ENCODE measurements at regions not wholly inside any gene's neighbourhood (a gene's known extent, or its start where the extent isn't known, plus 50 kb on each side); places are given as distances from the start of the nearest gene placed in this dataset.
"Not testable (repeated sequence)": the region's sequence is repeated elsewhere in the genome, so short reads cannot be mapped to it uniquely, and the experiment has no call there.

GRCh38 chr7:138188290-138188858 is 112.1 kb downstream of the AKR1D1 start:
- H3K4me1 ChIP-seq (ENCODE audit: control insufficient read depth, insufficient read depth, low read depth, low read length): peaks cover 3% of the 10 kb centered on the region
- H3K18ac ChIP-seq (ENCODE audit: low read depth in 1 of 2, low read length in 2 of 2): no peak overlapping the region
- no peak overlapping the region for H3K23ac ChIP-seq (ENCODE audit: low read length in 2 of 2)
- H3K14ac ChIP-seq (ENCODE audit: low read length in 2 of 2): no peak overlapping the region
- no peak overlapping the region for H3K4ac ChIP-seq (ENCODE audit: low read depth in 1 of 2, low read length in 2 of 2)
- no peaks in the 10 kb centered on the region for H3K79me1 ChIP-seq (replicated peaks; ENCODE audit: low read length, poor library complexity, severe bottlenecking)
- no peak overlapping the region for H4K91ac ChIP-seq (ENCODE audit: low read length)
- no peak for DNase-seq
- H3K27ac ChIP-seq (ENCODE audit: low read length, poor library complexity, severe bottlenecking): no peak overlapping the region
- H3K27me3 ChIP-seq (ENCODE audit: control insufficient read depth in 1 of 2, insufficient read depth in 1 of 2, low read length in 2 of 2): no peaks in the 10 kb centered on the region
- peak overlapping the region; percentile 93 for H2AK5ac ChIP-seq (ENCODE audit: low read length, severe bottlenecking)
- 83% methylated on average over 8 of the region's 8 CpGs for WGBS
- H2AFZ ChIP-seq (ENCODE audit: low read depth, low read length): no peak overlapping the region
- no peak overlapping the region for H2BK12ac ChIP-seq (ENCODE audit: low read length in 2 of 2)
- no peak overlapping the region for H3K9ac ChIP-seq (ENCODE audit: low read length)
- no peak overlapping the region for H4K8ac ChIP-seq (ENCODE audit: low read length)
- H3K4me2 ChIP-seq (ENCODE audit: low read length, poor library complexity, severe bottlenecking): no peak overlapping the region
- no peak overlapping the region for H2BK15ac ChIP-seq (ENCODE audit: low read depth, poor library complexity, severe bottlenecking)
- H3K36me3 ChIP-seq (ENCODE audit: control insufficient read depth in 1 of 2, insufficient read depth in 2 of 2, low read depth in 1 of 2, low read length in 2 of 2): no peaks in the 10 kb centered on the region
- peaks cover 22% of the 10 kb centered on the region for H3K9me3 ChIP-seq (ENCODE audit: control insufficient read depth, low read length)
- H3K4me3 ChIP-seq (ENCODE audit: insufficient read depth in 1 of 2, low read depth in 1 of 2, low read length in 2 of 2): no peak overlapping the region
- no peak overlapping the region for H2BK5ac ChIP-seq (ENCODE audit: low read depth, low read length, poor library complexity, severe bottlenecking)
- no peak overlapping the region for H2BK120ac ChIP-seq (ENCODE audit: low read depth, low read length)

DNA sequence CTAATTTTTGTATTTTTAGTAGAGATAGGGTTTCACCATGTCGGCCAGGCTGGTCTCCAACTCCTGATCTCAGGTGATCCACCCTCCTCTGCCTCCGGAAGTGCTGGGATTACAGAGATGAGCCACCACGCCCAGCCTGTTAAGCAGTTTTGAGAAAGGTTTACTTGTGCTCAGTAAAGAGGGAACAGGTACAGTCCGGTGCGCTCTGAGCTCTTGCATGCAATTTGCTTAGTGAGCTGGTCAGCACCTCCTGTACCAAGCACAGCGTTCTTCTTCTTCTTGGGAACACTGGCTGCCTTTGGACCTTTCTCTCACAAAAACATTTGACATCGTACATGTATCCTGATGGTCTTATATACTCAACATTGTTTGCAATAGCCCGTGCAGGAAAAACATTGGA is 118.3 kb downstream of the AKR1D1 start:
- Histone ChIP-seq H4K91ac (ENCODE audit: low read length) (no peak overlapping the region), H3K4ac (ENCODE audit: low read depth in 1 of 2, low read length in 2 of 2) (no peak overlapping the region), H3K27me3 (ENCODE audit: control insufficient read depth in 1 of 2, insufficient read depth in 1 of 2, low read length in 2 of 2) (no peaks in the 10 kb centered on the region), H3K4me1 (ENCODE audit: control insufficient read depth, insufficient read depth, low read depth, low read length) (no peaks in the 10 kb centered on the region), H3K4me2 (ENCODE audit: low read length, poor library complexity, severe bottlenecking) (no peak overlapping the region), H2AFZ (ENCODE audit: low read depth, low read length) (no peak overlapping the region), H2BK5ac (ENCODE audit: low read depth, low read length, poor library complexity, severe bottlenecking) (no peak overlapping the region), H3K79me1 (replicated peaks; ENCODE audit: low read length, poor library complexity, severe bottlenecking) (no peaks in the 10 kb centered on the region), H2BK12ac (ENCODE audit: low read length in 2 of 2) (no peak overlapping the region), H3K27ac (ENCODE audit: low read length, poor library complexity, severe bottlenecking) (no peak overlapping the region), H3K18ac (ENCODE audit: low read depth in 1 of 2, low read length in 2 of 2) (no peak overlapping the region), H3K9ac (ENCODE audit: low read length) (no peak overlapping the region), H3K4me3 (ENCODE audit: insufficient read depth in 1 of 2, low read depth in 1 of 2, low read length in 2 of 2) (no peak overlapping the region), H2AK5ac (ENCODE audit: low read length, severe bottlenecking) (no peak overlapping the region), H3K23ac (ENCODE audit: low read length in 2 of 2) (no peak overlapping the region), H3K14ac (ENCODE audit: low read length in 2 of 2) (no peak overlapping the region), H4K8ac (ENCODE audit: low read length) (no peak overlapping the region), H2BK15ac (ENCODE audit: low read depth, poor library complexity, severe bottlenecking) (no peak overlapping the region), H3K36me3 (ENCODE audit: control insufficient read depth in 1 of 2, insufficient read depth in 2 of 2, low read depth in 1 of 2, low read length in 2 of 2) (no peaks in the 10 kb centered on the region), H2BK120ac (ENCODE audit: low read depth, low read length) (no peak overlapping the region), H3K9me3 (ENCODE audit: control insufficient read depth, low read length) (peaks cover 5% of the 10 kb centered on the region)
- DNase-seq: no peak
- 89% methylated on average over 6 of the region's 8 CpGs for WGBS

GRCh38 chr7:138195151-138195571 is 118.9 kb downstream of the AKR1D1 start:
- Histone ChIP-seq H3K23ac (ENCODE audit: low read length in 2 of 2) (no peak overlapping the region), H3K4me3 (ENCODE audit: insufficient read depth in 1 of 2, low read depth in 1 of 2, low read length in 2 of 2) (no peak overlapping the region), H4K8ac (ENCODE audit: low read length) (no peak overlapping the region), H2AK5ac (ENCODE audit: low read length, severe bottlenecking) (no peak overlapping the region), H3K9ac (ENCODE audit: low read length) (no peak overlapping the region), H3K4ac (ENCODE audit: low read depth in 1 of 2, low read length in 2 of 2) (no peak overlapping the region), H3K36me3 (ENCODE audit: control insufficient read depth in 1 of 2, insufficient read depth in 2 of 2, low read depth in 1 of 2, low read length in 2 of 2) (no peaks in the 10 kb centered on the region), H3K27ac (ENCODE audit: low read length, poor library complexity, severe bottlenecking) (no peak overlapping the region), H3K4me1 (ENCODE audit: control insufficient read depth, insufficient read depth, low read depth, low read length) (no peaks in the 10 kb centered on the region), H2AFZ (ENCODE audit: low read depth, low read length) (no peak overlapping the region), H3K9me3 (ENCODE audit: control insufficient read depth, low read length) (peaks cover 2% of the 10 kb centered on the region), H2BK5ac (ENCODE audit: low read depth, low read length, poor library complexity, severe bottlenecking) (no peak overlapping the region), H2BK120ac (ENCODE audit: low read depth, low read length) (peak overlapping the region; percentile 54), H3K14ac (ENCODE audit: low read length in 2 of 2) (no peak overlapping the region), H2BK15ac (ENCODE audit: low read depth, poor library complexity, severe bottlenecking) (no peak overlapping the region), H3K18ac (ENCODE audit: low read depth in 1 of 2, low read length in 2 of 2) (peak overlapping the region in 1 of 2 experiments; percentile 18), H3K4me2 (ENCODE audit: low read length, poor library complexity, severe bottlenecking) (no peak overlapping the region), H3K79me1 (replicated peaks; ENCODE audit: low read length, poor library complexity, severe bottlenecking) (no peaks in the 10 kb centered on the region), H4K91ac (ENCODE audit: low read length) (no peak overlapping the region), H2BK12ac (ENCODE audit: low read length in 2 of 2) (peak overlapping the region in 1 of 2 experiments; percentile 15), H3K27me3 (ENCODE audit: control insufficient read depth in 1 of 2, insufficient read depth in 1 of 2, low read length in 2 of 2) (no peaks in the 10 kb centered on the region)
- peak; percentile 68 for DNase-seq
- 49% methylated on average over 2 of the region's 2 CpGs for WGBS

DNA sequence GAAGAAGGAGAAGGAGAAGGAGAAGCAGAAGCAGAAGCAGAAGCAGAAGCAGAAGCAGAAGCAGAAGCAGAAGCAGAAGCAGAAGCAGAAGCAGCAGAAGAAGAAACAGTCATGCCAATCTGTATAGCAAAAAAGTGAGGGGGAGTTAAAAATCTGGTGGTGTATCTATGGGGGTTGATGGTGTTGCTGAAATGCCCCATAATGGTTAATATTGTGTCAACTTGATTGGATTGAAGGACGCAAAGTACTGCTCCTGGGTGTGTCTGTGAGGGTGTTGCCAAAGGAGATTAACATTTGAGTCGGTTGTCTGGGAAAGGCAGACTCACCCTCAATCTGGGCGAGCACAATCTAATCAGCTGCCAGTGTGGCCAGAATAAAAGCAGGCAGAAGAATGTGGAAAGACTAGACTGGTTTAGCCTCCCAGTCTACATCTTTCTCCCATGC is 120.3 kb downstream of the AKR1D1 start:
- not testable (repeated sequence) for H4K91ac ChIP-seq (ENCODE audit: low read length); H3K4me2 ChIP-seq (ENCODE audit: low read length, poor library complexity, severe bottlenecking); H3K9me3 ChIP-seq (ENCODE audit: control insufficient read depth, low read length); H3K18ac ChIP-seq (ENCODE audit: low read depth in 1 of 2, low read length in 2 of 2); H4K8ac ChIP-seq (ENCODE audit: low read length); H2AK5ac ChIP-seq (ENCODE audit: low read length, severe bottlenecking); H3K27ac ChIP-seq (ENCODE audit: low read length, poor library complexity, severe bottlenecking); H2BK15ac ChIP-seq (ENCODE audit: low read depth, poor library complexity, severe bottlenecking); H3K9ac ChIP-seq (ENCODE audit: low read length); H2BK120ac ChIP-seq (ENCODE audit: low read depth, low read length); DNase-seq; H3K36me3 ChIP-seq (ENCODE audit: control insufficient read depth in 1 of 2, insufficient read depth in 2 of 2, low read depth in 1 of 2, low read length in 2 of 2); H3K14ac ChIP-seq (ENCODE audit: low read length in 2 of 2); H2BK5ac ChIP-seq (ENCODE audit: low read depth, low read length, poor library complexity, severe bottlenecking); H2AFZ ChIP-seq (ENCODE audit: low read depth, low read length); H3K27me3 ChIP-seq (ENCODE audit: control insufficient read depth in 1 of 2, insufficient read depth in 1 of 2, low read length in 2 of 2); H3K4me3 ChIP-seq (ENCODE audit: insufficient read depth in 1 of 2, low read depth in 1 of 2, low read length in 2 of 2); H3K79me1 ChIP-seq (replicated peaks; ENCODE audit: low read length, poor library complexity, severe bottlenecking); H2BK12ac ChIP-seq (ENCODE audit: low read length in 2 of 2); H3K23ac ChIP-seq (ENCODE audit: low read length in 2 of 2); H3K4me1 ChIP-seq (ENCODE audit: control insufficient read depth, insufficient read depth, low read depth, low read length)
- peak overlapping the region in 1 of 2 experiments; percentile 26 for H3K4ac ChIP-seq (ENCODE audit: low read depth in 1 of 2, low read length in 2 of 2)
- 93% methylated on average over 3 of the region's 3 CpGs for WGBS

Measured in mesenchymal stem cell (in vitro differentiated cells and primary cell).